SK-N-SH treated with all-trans-retinoic acid at 6 μM for 48 hours (cell line): ENCODE measurements at regions not wholly inside any gene's neighbourhood (a gene's known extent, or its start where the extent isn't known, plus 50 kb on each side); places are given as distances from the start of the nearest gene placed in this dataset.

Experiments used
- ATAC-seq: fragments of 200-7000 bp; cut with Tn5 transposase; 3 replicates; pipeline ENCODE4 v1.9.1; 2020; ENCODE audit warnings: mild to moderate bottlenecking, moderate library complexity
- ARNTL ChIP-seq: fragments of 450-650 bp; formaldehyde crosslinking; IDR thresholded peaks from 2 replicates; pipeline ENCODE4 v1.5.0; 2020; ENCODE audit warnings: low read depth, mild to moderate bottlenecking, moderate library complexity, borderline replicate concordance
- BACH2 ChIP-seq: fragments of 250-450 bp; sonication (Bioruptor Pico); IDR thresholded peaks from 2 replicates; pipeline ENCODE4 v1.9.0; 2021; ENCODE audit warnings: mild to moderate bottlenecking, borderline replicate concordance
- CSDC2 ChIP-seq: fragments of 250-450 bp; sonication (Bioruptor Pico); IDR thresholded peaks from 2 replicates; pipeline ENCODE4 v1.5.0; 2020; ENCODE audit warnings: mild to moderate bottlenecking, moderate library complexity
- CSRNP3 ChIP-seq: fragments of 250-450 bp; sonication (Bioruptor Pico); IDR thresholded peaks from 2 replicates; pipeline ENCODE4 v1.5.1; 2021; ENCODE audit warnings: mild to moderate bottlenecking, moderate library complexity
- ESRRG ChIP-seq: fragments of 250-450 bp; sonication (Bioruptor Pico); IDR thresholded peaks from 2 replicates; pipeline ENCODE4 v1.6.1; 2021; ENCODE audit warnings: mild to moderate bottlenecking
- GLIS3 ChIP-seq: fragments of 250-450 bp; sonication (Bioruptor Pico); IDR thresholded peaks from 2 replicates; pipeline ENCODE4 v1.5.0; 2020; ENCODE audit warnings: mild to moderate bottlenecking, moderate library complexity
- ISL1 ChIP-seq: fragments of 250-450 bp; sonication (Bioruptor Pico); IDR thresholded peaks from 2 replicates; pipeline ENCODE4 v2.1.2; 2022; ENCODE audit warnings: mild to moderate bottlenecking, moderate library complexity
- OSR1 ChIP-seq: fragments of 250-450 bp; sonication (Bioruptor Pico); IDR thresholded peaks from 2 replicates; pipeline ENCODE4 v1.8.0; 2022; ENCODE audit warnings: moderate library complexity, mild to moderate bottlenecking, inconsistent platforms
- PATZ1 ChIP-seq: fragments of 250-450 bp; sonication (Bioruptor Pico); IDR thresholded peaks from 2 replicates; pipeline ENCODE4 v1.8.0; 2020; ENCODE audit warnings: mild to moderate bottlenecking, moderate library complexity, borderline replicate concordance
- POU6F1 ChIP-seq: fragments of 250-450 bp; sonication (Bioruptor Pico); IDR thresholded peaks from 2 replicates; pipeline ENCODE4 v1.8.0; 2021; ENCODE audit warnings: low read depth, mild to moderate bottlenecking, moderate library complexity, borderline replicate concordance
- PPARA ChIP-seq: fragments of 250-450 bp; sonication (Bioruptor Pico); IDR thresholded peaks from 2 replicates; pipeline ENCODE4 v1.5.0; 2020; ENCODE audit warnings: mild to moderate bottlenecking, borderline replicate concordance
- SNAI2 ChIP-seq: fragments of 250-450 bp; sonication (Bioruptor Pico); IDR thresholded peaks from 2 replicates; pipeline ENCODE4 v1.5.0; 2020; ENCODE audit warnings: mild to moderate bottlenecking, moderate library complexity
- TCF4 ChIP-seq: fragments of 250-450 bp; sonication (Bioruptor Pico); IDR thresholded peaks from 2 replicates; pipeline ENCODE4 v1.8.0; 2021; ENCODE audit warnings: mild to moderate bottlenecking, moderate library complexity, borderline replicate concordance
- TOX ChIP-seq: fragments of 250-450 bp; sonication (Bioruptor Pico); IDR thresholded peaks from 2 replicates; pipeline ENCODE4 v1.8.0; 2021; ENCODE audit warnings: mild to moderate bottlenecking, moderate library complexity, borderline replicate concordance
- ZC3H10 ChIP-seq: fragments of 250-450 bp; sonication (Bioruptor Pico); IDR thresholded peaks from 2 replicates; pipeline ENCODE4 v1.5.1; 2021; ENCODE audit warnings: mild to moderate bottlenecking, moderate library complexity
- ZFP3 ChIP-seq: fragments of 250-450 bp; sonication (Bioruptor Pico); IDR thresholded peaks from 2 replicates; pipeline ENCODE4 v1.5.0; 2020; ENCODE audit warnings: mild to moderate bottlenecking, moderate library complexity
- ZFP30 ChIP-seq: fragments of 450-650 bp; formaldehyde crosslinking; IDR thresholded peaks from 2 replicates; pipeline ENCODE4 v1.5.0; 2022; ENCODE audit warnings: mild to moderate bottlenecking, moderate library complexity
- ZNF565 ChIP-seq: fragments of 450-650 bp; formaldehyde crosslinking; conservative IDR thresholded peaks from 2 replicates; pipeline ENCODE4 v1.5.0; 2020; ENCODE audit warnings: low read depth, mild to moderate bottlenecking, moderate library complexity
- ZNF70 ChIP-seq: fragments of 450-650 bp; formaldehyde crosslinking; IDR thresholded peaks from 2 replicates; pipeline ENCODE4 v1.5.0; 2020; ENCODE audit warnings: mild to moderate bottlenecking, moderate library complexity
- ZNF8 ChIP-seq: fragments of 450-650 bp; formaldehyde crosslinking; IDR thresholded peaks from 2 replicates; pipeline ENCODE4 v1.5.0; 2020; ENCODE audit warnings: mild to moderate bottlenecking, moderate library complexity
- TF ChIP-seq, protein P1 (sequence below): fragments of 250-450 bp; sonication (Bioruptor Pico); IDR thresholded peaks from 2 replicates; pipeline ENCODE4 v1.5.1; 2020; ENCODE audit warnings: low read depth, mild to moderate bottlenecking, moderate library complexity
- TF ChIP-seq, protein P2 (sequence below): fragments of 250-450 bp; sonication (Bioruptor Pico); IDR thresholded peaks from 2 replicates; pipeline ENCODE4 v1.5.0; 2020; ENCODE audit warnings: mild to moderate bottlenecking, moderate library complexity

DNA sequence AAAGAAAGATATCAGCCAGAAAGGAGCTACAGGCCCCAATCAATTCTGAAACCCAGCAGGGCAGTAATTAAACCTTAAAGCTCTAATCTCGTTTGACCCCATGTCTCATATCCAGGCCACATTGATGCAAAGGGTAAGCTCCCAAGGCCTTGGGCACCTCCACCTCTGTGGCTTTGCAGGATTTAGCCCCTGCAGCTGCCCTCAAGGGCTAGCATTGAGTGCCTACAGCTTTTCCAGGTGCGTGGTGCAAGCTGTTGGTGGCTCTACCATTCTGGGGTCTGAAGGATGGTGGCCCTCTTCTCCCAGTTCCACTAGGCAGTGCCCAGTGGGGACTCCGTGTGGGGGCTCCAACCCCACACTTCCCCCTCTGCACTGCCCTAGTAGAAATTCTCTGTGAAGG, 429.9 kb downstream of the NPHP4 start:
- ATAC-seq = no peak

DNA sequence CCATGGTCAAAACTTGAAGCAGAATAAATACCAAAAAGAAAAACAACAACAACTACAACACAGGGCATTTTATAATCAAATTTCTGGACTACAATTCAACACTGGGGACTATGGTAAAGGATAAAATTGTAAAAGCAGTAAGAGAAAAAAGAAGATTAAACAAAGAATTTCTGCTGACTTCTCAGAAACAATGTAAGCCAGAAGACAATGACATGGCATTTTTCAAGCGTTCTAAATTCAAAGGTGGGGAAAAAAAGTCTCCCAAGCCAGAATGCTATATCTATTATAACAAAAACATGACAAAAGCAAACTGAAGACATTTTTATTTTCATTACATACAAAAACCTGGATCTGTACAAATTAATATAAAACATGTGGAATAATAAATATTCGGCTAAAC, 433.1 kb downstream of the NPHP4 start:
- no peak for ATAC-seq
- TF ChIP-seq, protein P1, sequence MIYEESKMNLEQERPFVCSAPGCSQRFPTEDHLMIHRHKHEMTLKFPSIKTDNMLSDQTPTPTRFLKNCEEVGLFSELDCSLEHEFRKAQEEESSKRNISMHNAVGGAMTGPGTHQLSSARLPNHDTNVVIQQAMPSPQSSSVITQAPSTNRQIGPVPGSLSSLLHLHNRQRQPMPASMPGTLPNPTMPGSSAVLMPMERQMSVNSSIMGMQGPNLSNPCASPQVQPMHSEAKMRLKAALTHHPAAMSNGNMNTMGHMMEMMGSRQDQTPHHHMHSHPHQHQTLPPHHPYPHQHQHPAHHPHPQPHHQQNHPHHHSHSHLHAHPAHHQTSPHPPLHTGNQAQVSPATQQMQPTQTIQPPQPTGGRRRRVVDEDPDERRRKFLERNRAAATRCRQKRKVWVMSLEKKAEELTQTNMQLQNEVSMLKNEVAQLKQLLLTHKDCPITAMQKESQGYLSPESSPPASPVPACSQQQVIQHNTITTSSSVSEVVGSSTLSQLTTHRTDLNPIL (CRISPR knock-in tag) = no peak
- no peak for TF ChIP-seq ZFP3
- no peak for TF ChIP-seq TCF4 (CRISPR knock-in tag)
- no peak for TF ChIP-seq TOX
- no peak for TF ChIP-seq BACH2 (CRISPR knock-in tag)
- no peak for TF ChIP-seq PATZ1 (CRISPR knock-in tag)
- TF ChIP-seq ZC3H10 (CRISPR knock-in tag) = no peak
- TF ChIP-seq ESRRG (CRISPR knock-in tag) = no peak
- no peak for TF ChIP-seq OSR1 (CRISPR knock-in tag)
- no peak for TF ChIP-seq ZNF8
- no peak for TF ChIP-seq ZNF565 (CRISPR knock-in tag)
- TF ChIP-seq GLIS3 = no peak
- no peak for TF ChIP-seq CSRNP3 (CRISPR knock-in tag)
- TF ChIP-seq ISL1 (CRISPR knock-in tag) = no peak
- TF ChIP-seq, protein P2, sequence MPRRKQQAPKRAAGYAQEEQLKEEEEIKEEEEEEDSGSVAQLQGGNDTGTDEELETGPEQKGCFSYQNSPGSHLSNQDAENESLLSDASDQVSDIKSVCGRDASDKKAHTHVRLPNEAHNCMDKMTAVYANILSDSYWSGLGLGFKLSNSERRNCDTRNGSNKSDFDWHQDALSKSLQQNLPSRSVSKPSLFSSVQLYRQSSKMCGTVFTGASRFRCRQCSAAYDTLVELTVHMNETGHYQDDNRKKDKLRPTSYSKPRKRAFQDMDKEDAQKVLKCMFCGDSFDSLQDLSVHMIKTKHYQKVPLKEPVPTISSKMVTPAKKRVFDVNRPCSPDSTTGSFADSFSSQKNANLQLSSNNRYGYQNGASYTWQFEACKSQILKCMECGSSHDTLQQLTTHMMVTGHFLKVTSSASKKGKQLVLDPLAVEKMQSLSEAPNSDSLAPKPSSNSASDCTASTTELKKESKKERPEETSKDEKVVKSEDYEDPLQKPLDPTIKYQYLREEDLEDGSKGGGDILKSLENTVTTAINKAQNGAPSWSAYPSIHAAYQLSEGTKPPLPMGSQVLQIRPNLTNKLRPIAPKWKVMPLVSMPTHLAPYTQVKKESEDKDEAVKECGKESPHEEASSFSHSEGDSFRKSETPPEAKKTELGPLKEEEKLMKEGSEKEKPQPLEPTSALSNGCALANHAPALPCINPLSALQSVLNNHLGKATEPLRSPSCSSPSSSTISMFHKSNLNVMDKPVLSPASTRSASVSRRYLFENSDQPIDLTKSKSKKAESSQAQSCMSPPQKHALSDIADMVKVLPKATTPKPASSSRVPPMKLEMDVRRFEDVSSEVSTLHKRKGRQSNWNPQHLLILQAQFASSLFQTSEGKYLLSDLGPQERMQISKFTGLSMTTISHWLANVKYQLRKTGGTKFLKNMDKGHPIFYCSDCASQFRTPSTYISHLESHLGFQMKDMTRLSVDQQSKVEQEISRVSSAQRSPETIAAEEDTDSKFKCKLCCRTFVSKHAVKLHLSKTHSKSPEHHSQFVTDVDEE = no peak
- no peak for TF ChIP-seq ZFP30
- TF ChIP-seq, all 23 proteins: peak for 0

More for the DNA sequence above, 429.9 kb downstream of the NPHP4 start:
- TF ChIP-seq ISL1 (CRISPR knock-in tag) = no peak

DNA sequence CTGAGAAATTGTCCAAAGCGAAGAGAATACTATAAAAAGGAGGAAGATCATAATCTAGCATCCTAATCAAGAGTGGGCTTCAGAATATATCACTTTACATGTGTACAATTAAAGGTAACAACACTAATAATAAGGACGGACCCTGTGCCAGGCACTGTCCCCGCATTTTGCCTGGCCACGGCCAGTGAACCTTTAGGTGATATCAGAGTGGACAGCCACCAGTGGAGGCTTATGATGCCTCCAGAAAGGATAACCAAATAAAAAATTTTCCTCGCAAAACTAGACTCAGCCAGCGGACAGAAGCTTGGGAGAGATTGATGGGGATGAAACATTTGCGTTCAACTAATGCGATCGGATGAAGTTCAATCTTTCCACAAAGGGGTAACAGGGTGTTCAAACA, 436.4 kb downstream of the NPHP4 start:
- no peak for ATAC-seq
- TF ChIP-seq TOX (no peak), TCF4 (CRISPR knock-in tag) (no peak), SNAI2 (no peak), ZFP3 (no peak), ZNF70 (CRISPR knock-in tag) (no peak), ZC3H10 (CRISPR knock-in tag) (no peak), POU6F1 (CRISPR knock-in tag) (no peak)

GRCh38 chr1:5554784-5555183, 437.4 kb downstream of the NPHP4 start:
- no peak for ATAC-seq
- TF ChIP-seq ARNTL (no peak), ISL1 (CRISPR knock-in tag) (no peak), OSR1 (CRISPR knock-in tag) (no peak), ZC3H10 (CRISPR knock-in tag) (no peak), PPARA (CRISPR knock-in tag) (no peak), GLIS3 (no peak), BACH2 (CRISPR knock-in tag) (no peak), SNAI2 (no peak), POU6F1 (CRISPR knock-in tag) (no peak), ZNF70 (CRISPR knock-in tag) (no peak), CSDC2 (CRISPR knock-in tag) (no peak), TCF4 (CRISPR knock-in tag) (no peak), ESRRG (CRISPR knock-in tag) (no peak), ZNF565 (CRISPR knock-in tag) (no peak), ZNF8 (no peak), CSRNP3 (CRISPR knock-in tag) (no peak)
- TF ChIP-seq, protein P1 (CRISPR knock-in tag) = no peak
